ENCODE measurements at regions not wholly inside any gene's neighbourhood (a gene's known extent, or its start where the extent isn't known, plus 50 kb on each side); places are given as distances from the start of the nearest gene placed in this dataset.

- H3K27ac ChIP-seq (ENCODE audit: low read depth, low read length), result no peak overlapping the region
Observed at GRCh38 chr2:239886781-239887180, 138.4 kb downstream of the NDUFA10 start.

GRCh38 chr2:239884875-239885274 is 140.3 kb downstream of the NDUFA10 start:
- WGBS, 3 donors, result 90 to 94% (median 93%) methylated on average over 2 of the region's 2 CpGs
- H3K27ac ChIP-seq (ENCODE audit: low read depth, low read length), result no peak overlapping the region

GRCh38 chr2:239884051-239884405 is 141.1 kb downstream of the NDUFA10 start:
- H3K27ac ChIP-seq (ENCODE audit: low read depth, low read length), result no peak overlapping the region
- 84 to 100% (median 92%) methylated on average over 5 of the region's 5 CpGs for WGBS, 3 donors

GRCh38 chr2:239883326-239884050 is 141.7 kb downstream of the NDUFA10 start:
- WGBS, 3 donors, result 85 to 92% (median 88%) methylated on average over 12 of the region's 12 CpGs

GRCh38 chr2:239882781-239883180 is 142.4 kb downstream of the NDUFA10 start:
- WGBS, 3 donors, result 62 to 84% (median 74%) methylated on average over 4 of the region's 4 CpGs

More at GRCh38 chr2:239883326-239884050, 141.7 kb downstream of the NDUFA10 start:
- H3K27ac ChIP-seq (ENCODE audit: low read depth, low read length), result no peak overlapping the region

GRCh38 chr2:239882331-239882732 is 142.8 kb downstream of the NDUFA10 start:
- 21 to 31% (median 21%) methylated on average over 5 of the region's 5 CpGs for WGBS, 3 donors
- no peak overlapping the region for H3K27ac ChIP-seq (ENCODE audit: low read depth, low read length)

More at GRCh38 chr2:239882781-239883180, 142.4 kb downstream of the NDUFA10 start:
- H3K27ac ChIP-seq (ENCODE audit: low read depth, low read length), result no peak overlapping the region

- WGBS, 3 donors, result 34 to 65% (median 35%) methylated on average over 17 of the region's 17 CpGs
- no peak overlapping the region for H3K27ac ChIP-seq (ENCODE audit: low read depth, low read length)
Observed at GRCh38 chr2:239881561-239882320, 143.4 kb downstream of the NDUFA10 start.

- WGBS, 3 donors, result 66 to 73% (median 71%) methylated on average over 10 of the region's 10 CpGs
- no peak overlapping the region for H3K27ac ChIP-seq (ENCODE audit: low read depth, low read length)
Observed at GRCh38 chr2:239881031-239881471, 144.1 kb downstream of the NDUFA10 start.

- no peak overlapping the region for H3K27ac ChIP-seq (ENCODE audit: low read depth, low read length)
- 80 to 91% (median 85%) methylated on average over 3 of the region's 3 CpGs for WGBS, 3 donors
Observed at GRCh38 chr2:239880396-239880795, 144.7 kb downstream of the NDUFA10 start.

GRCh38 chr2:239879423-239880084 is 145.6 kb downstream of the NDUFA10 start:
- WGBS, 3 donors, result 74 to 83% (median 78%) methylated on average over 11 of the region's 11 CpGs

GRCh38 chr2:239878686-239879085 is 146.5 kb downstream of the NDUFA10 start:
- no peak overlapping the region for H3K27ac ChIP-seq (ENCODE audit: low read depth, low read length)
- 86 to 94% (median 88%) methylated on average over 5 of the region's 5 CpGs for WGBS, 3 donors

More at GRCh38 chr2:239879423-239880084, 145.6 kb downstream of the NDUFA10 start:
- H3K27ac ChIP-seq (ENCODE audit: low read depth, low read length), result no peak overlapping the region

GRCh38 chr2:239876948-239877289 is 148.2 kb downstream of the NDUFA10 start:
- WGBS, 3 donors, result 70 to 92% (median 84%) methylated on average over 5 of the region's 5 CpGs
- H3K27ac ChIP-seq (ENCODE audit: low read depth, low read length), result no peak overlapping the region

GRCh38 chr2:239876271-239876947 is 148.7 kb downstream of the NDUFA10 start:
- WGBS, 3 donors, result 45 to 66% (median 64%) methylated on average over 18 of the region's 18 CpGs

GRCh38 chr2:239874636-239875356 is 150.3 kb downstream of the NDUFA10 start:
- WGBS, 3 donors, result 80 to 88% (median 86%) methylated on average over 12 of the region's 12 CpGs
- H3K27ac ChIP-seq (ENCODE audit: low read depth, low read length), result no peak overlapping the region

More at GRCh38 chr2:239876271-239876947, 148.7 kb downstream of the NDUFA10 start:
- H3K27ac ChIP-seq (ENCODE audit: low read depth, low read length), result no peak overlapping the region

- H3K27ac ChIP-seq (ENCODE audit: low read depth, low read length), result no peak overlapping the region
- 69 to 79% (median 74%) methylated on average over 28 of the region's 28 CpGs for WGBS, 3 donors
Observed at GRCh38 chr2:239873656-239874635, 151.2 kb downstream of the NDUFA10 start.

GRCh38 chr2:239871481-239872435 is 153.4 kb downstream of the NDUFA10 start:
- WGBS, 3 donors, result 64 to 88% (median 87%) methylated on average over 15 of the region's 15 CpGs
- H3K27ac ChIP-seq (ENCODE audit: low read depth, low read length), result no peak overlapping the region
